Upper lobe of left lung (tissue), 6 donors: ENCODE measurements at regions not wholly inside any gene's neighbourhood (a gene's known extent, or its start where the extent isn't known, plus 50 kb on each side); places are given as distances from the start of the nearest gene placed in this dataset.

Experiments used
- ATAC-seq, 2 donors: fragments of 200-7000 bp; cut with Tn5 transposase; one replicate each; pipeline ENCODE4 v1.9.1; 2022; ENCODE audit warnings: mild to moderate bottlenecking in 2 of 2, moderate library complexity in 2 of 2; ENCODE audit not compliant: low FRiP score in 2 of 2
- DNase-seq, 2 donors: peaks; one replicate each; pipeline ENCODE4 v3.0.0-alpha.2; 2019 to 2020
- H3K27ac ChIP-seq, 4 donors: fragments of 200-600 bp; sonication (generic); one replicate each; pipeline ENCODE4 v1.5.1; 2016 to 2019
- H3K27me3 ChIP-seq, 4 donors: fragments of 200-600 bp; sonication (generic); one replicate each; pipeline ENCODE4 v1.5.1; 2017 to 2019
- H3K36me3 ChIP-seq, 4 donors: fragments of 200-600 bp; sonication (generic); one replicate each; pipeline ENCODE4 v1.5.1; 2016 to 2019
- H3K4me1 ChIP-seq, 4 donors: fragments of 200-600 bp; sonication (generic); one replicate each; pipeline ENCODE4 v1.5.1; 2018 to 2019
- H3K4me3 ChIP-seq, 4 donors: fragments of 200-600 bp; sonication (generic); one replicate each; pipeline ENCODE4 v1.5.1; 2017 to 2019; ENCODE audit warnings: mild to moderate bottlenecking in 2 of 4, moderate library complexity in 1 of 4
- H3K9me3 ChIP-seq, 4 donors: fragments of 200-600 bp; sonication (generic); one replicate each; pipeline ENCODE4 v1.5.1; 2018 to 2019
- EP300 ChIP-seq, 4 donors: sonication (generic); formaldehyde crosslinking; IDR thresholded peaks; one replicate each; pipeline ENCODE4 v1.5.1; 2017; ENCODE audit warnings: antibody characterized with exemption in 4 of 4, control low read depth in 2 of 4
- POLR2A ChIP-seq, 4 donors: fragments of 450-650 bp; IDR thresholded peaks; one replicate each; pipeline ENCODE4 v1.5.1; 2016 to 2017; ENCODE audit warnings: antibody characterized with exemption in 4 of 4, mild to moderate bottlenecking in 2 of 4
- POLR2AphosphoS5 ChIP-seq, 2 donors: sonication (generic); formaldehyde crosslinking; IDR thresholded peaks; one replicate each; pipeline ENCODE4 v1.5.1; 2017; ENCODE audit warnings: antibody characterized with exemption in 2 of 2
- WGBS, 2 donors: methylation state at CpG; one replicate each; pipeline ENCODE4 v1.1.5; 2017 to 2018; 5-methylcytosine and 5-hydroxymethylcytosine counted together
- TF ChIP-seq, protein P1 (sequence below), 6 experiments: fragments of 450-650 bp in 4 of 6; fragments of 200-600 bp in 2 of 6; sonication (generic) in 2 of 6; IDR thresholded peaks; one replicate each; pipeline ENCODE4 v1.5.1; 2016 to 2019; ENCODE audit warnings: antibody characterized with exemption in 6 of 6
- donor health status: DM: no; HTN: no; CAD: no; lungs with moderate emphysema.
- donor health status: DM: no; HTN: yes; CAD: no; lungs with severe emphysema.

DNA sequence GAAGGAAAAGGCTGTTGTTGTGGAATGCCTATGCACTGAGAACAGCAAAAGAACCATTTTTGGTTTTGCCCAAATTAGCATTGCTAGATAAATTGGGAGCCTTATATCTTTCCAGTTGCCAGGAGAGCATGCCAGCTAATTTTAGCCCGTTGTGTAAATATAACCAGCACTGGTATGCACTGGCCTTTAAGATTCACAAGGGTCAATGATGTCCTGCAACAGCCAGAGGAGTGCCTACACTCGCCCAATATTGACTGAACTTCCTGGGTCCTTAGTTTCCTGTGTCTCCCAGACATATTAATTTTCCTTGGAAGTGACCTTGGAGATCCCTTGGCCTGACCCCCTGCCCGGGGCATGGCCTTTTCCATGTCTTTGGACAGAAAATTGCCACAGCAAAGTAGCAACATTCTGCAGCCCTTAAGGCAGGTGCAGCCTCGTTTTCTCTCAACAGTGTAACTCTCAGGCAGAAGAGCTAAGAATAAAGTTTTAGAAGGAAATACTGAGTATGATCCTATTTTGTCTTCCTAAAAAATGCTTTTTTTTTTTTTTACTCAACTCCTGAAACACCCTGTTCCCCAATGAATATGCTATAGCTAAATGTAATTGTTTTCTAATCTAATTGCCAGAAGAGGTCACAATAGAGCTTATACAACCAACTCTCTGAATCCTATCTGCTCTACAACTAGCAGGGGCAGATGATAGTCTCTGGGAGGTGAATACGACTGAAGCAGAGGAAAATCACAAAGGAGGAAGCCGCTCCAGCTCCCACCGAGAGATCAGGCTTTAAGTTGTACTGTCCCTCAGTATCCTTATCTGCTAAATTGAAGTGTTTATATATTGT is 131.9 kb upstream of the PCGF5 start:
- H3K27me3 ChIP-seq, result no peaks in the 10 kb centered on the region
- no peak overlapping the region for H3K27ac ChIP-seq
- DNase-seq, result no peak

DNA sequence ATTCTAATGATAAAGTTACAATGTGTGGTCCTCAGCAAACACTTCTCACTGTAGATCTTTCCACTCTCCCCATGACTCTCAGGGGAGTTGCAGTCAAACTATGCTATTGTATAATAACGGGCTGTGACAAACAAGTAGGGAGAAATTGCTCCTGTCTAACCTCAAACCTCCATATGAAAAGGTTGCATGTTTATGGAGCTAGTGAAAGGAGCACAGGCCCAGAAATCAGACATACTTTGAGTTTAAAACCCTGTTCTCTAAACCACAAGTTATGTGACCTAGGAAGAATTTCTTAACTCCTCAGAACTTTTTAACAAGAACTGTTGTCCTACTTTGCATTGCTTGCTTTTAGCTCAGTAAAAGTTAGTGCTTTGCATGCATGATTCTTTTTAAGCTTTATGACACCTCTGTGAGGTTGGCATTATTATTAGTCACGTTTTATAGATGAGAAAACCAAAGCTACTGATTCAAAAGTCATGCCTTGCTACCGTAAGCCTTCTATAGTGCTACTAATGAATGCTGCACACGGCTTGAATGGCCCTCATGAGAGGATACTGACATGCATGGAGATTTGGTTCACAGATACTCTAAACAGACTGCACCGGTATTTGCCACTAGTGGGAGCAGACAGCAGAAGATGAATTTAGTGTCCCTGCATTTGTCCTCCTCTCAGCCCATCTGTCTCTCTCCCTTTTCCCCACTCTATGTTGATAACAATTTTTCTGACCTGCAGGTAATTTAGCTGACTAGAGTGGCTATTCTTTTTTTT is 129.5 kb upstream of the PCGF5 start:
- Histone ChIP-seq H3K4me1 (no peaks in the 10 kb centered on the region), H3K36me3 (no peaks in the 10 kb centered on the region), H3K27me3 (no peaks in the 10 kb centered on the region), H3K9me3 (peaks cover 0 to 9% (median 0%) of the 10 kb centered on the region in 4 donors), H3K4me3 (no peak overlapping the region), H3K27ac (no peak overlapping the region)
- no peak for DNase-seq
- no peak for ATAC-seq
- WGBS, 2 donors, result 71 to 72% methylated on average over 5 of the region's 5 CpGs
- TF ChIP-seq EP300 (IDR thresholded peaks at IDR 0.05) (no peak), POLR2A (IDR thresholded peaks at IDR 0.05) (no peak), POLR2AphosphoS5 (IDR thresholded peaks at IDR 0.05) (no peak)
- TF ChIP-seq, protein P1, sequence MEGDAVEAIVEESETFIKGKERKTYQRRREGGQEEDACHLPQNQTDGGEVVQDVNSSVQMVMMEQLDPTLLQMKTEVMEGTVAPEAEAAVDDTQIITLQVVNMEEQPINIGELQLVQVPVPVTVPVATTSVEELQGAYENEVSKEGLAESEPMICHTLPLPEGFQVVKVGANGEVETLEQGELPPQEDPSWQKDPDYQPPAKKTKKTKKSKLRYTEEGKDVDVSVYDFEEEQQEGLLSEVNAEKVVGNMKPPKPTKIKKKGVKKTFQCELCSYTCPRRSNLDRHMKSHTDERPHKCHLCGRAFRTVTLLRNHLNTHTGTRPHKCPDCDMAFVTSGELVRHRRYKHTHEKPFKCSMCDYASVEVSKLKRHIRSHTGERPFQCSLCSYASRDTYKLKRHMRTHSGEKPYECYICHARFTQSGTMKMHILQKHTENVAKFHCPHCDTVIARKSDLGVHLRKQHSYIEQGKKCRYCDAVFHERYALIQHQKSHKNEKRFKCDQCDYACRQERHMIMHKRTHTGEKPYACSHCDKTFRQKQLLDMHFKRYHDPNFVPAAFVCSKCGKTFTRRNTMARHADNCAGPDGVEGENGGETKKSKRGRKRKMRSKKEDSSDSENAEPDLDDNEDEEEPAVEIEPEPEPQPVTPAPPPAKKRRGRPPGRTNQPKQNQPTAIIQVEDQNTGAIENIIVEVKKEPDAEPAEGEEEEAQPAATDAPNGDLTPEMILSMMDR (IDR thresholded peaks at IDR 0.05), result no peak

More for the DNA sequence above, 131.9 kb upstream of the PCGF5 start:
- Histone ChIP-seq H3K9me3 (peaks cover 0 to 7% (median 0%) of the 10 kb centered on the region in 4 donors), H3K36me3 (no peaks in the 10 kb centered on the region), H3K4me1 (no peaks in the 10 kb centered on the region), H3K4me3 (no peak overlapping the region)
- 49 to 60% methylated on average over 7 of the region's 7 CpGs for WGBS, 2 donors
- ATAC-seq, result no peak
- TF ChIP-seq, protein P1 (IDR thresholded peaks at IDR 0.05), result peak in 1 of 6 experiments; percentile 7
- TF ChIP-seq POLR2AphosphoS5 (IDR thresholded peaks at IDR 0.05), result no peak

DNA sequence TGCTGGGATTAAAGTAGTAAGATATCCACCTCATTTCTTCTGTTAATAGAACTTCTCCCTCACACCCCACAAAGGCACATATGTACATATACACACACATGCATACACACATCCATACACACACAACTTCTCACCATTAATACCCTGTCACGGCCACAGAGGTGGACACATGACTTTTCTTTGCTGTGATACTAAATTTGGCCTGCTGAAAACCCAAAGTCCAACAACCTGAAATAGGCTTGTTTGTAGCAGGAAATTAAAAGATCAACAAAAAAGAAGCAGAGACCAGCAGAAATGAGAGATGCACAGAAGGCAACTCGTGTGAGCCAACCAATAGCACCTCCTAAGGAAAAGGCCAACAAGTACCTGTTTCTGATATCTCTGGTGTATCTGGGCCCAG is 128.7 kb upstream of the PCGF5 start:
- Histone ChIP-seq H3K4me3 (no peak overlapping the region), H3K27ac (no peak overlapping the region), H3K4me1 (no peaks in the 10 kb centered on the region), H3K27me3 (no peaks in the 10 kb centered on the region), H3K9me3 (peaks cover 0 to 9% (median 0%) of the 10 kb centered on the region in 4 donors), H3K36me3 (no peaks in the 10 kb centered on the region)
- TF ChIP-seq POLR2A (IDR thresholded peaks at IDR 0.05), result no peak
- no peak for TF ChIP-seq EP300 (IDR thresholded peaks at IDR 0.05)
- TF ChIP-seq, protein P1 (IDR thresholded peaks at IDR 0.05), result no peak
- no peak for TF ChIP-seq POLR2AphosphoS5 (IDR thresholded peaks at IDR 0.05)
- no peak for DNase-seq
- no peak for ATAC-seq
- WGBS, 2 donors, result 92 to 94% methylated on average over 2 of the region's 2 CpGs

DNA sequence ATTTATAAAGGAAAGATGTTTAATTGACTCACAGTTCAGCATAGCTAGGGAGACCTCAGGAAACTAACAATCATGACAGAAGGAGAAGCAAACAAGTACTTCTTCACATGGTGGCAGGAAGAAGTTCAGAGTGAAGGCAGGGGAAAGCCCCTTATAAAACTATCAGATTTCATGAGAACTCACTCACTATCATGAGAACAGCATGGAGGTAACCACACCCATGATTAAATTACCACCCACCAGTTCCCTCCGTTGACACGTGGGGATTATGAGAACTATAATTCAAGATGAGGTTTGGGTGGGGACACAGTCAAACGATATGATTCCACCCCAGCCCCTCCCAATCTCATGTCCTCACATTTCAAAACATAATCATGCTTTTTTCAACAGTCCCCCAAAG is 124.2 kb upstream of the PCGF5 start:
- Histone ChIP-seq H3K4me1 (no peaks in the 10 kb centered on the region), H3K27ac (no peak overlapping the region), H3K36me3 (no peaks in the 10 kb centered on the region), H3K9me3 (peaks cover 0 to 11% (median 7%) of the 10 kb centered on the region in 4 donors), H3K4me3 (no peak overlapping the region), H3K27me3 (no peaks in the 10 kb centered on the region)
- TF ChIP-seq POLR2AphosphoS5 (IDR thresholded peaks at IDR 0.05) (no peak), POLR2A (IDR thresholded peaks at IDR 0.05) (no peak), EP300 (IDR thresholded peaks at IDR 0.05) (no peak)
- TF ChIP-seq, protein P1 (IDR thresholded peaks at IDR 0.05), result no peak
- ATAC-seq (no peak), DNase-seq (no peak)
- 64 to 67% methylated on average over 3 of the region's 3 CpGs for WGBS, 2 donors
